Ecto neural progenitor cell (in vitro differentiated cells): ENCODE measurements at regions not wholly inside any gene's neighbourhood (a gene's known extent, or its start where the extent isn't known, plus 50 kb on each side); places are given as distances from the start of the nearest gene placed in this dataset.

Source experiments
- DNase-seq: peaks from one replicate; pipeline ENCODE4 v3.0.0-alpha.2; 2018; ENCODE audit warnings: low spot score

DNA sequence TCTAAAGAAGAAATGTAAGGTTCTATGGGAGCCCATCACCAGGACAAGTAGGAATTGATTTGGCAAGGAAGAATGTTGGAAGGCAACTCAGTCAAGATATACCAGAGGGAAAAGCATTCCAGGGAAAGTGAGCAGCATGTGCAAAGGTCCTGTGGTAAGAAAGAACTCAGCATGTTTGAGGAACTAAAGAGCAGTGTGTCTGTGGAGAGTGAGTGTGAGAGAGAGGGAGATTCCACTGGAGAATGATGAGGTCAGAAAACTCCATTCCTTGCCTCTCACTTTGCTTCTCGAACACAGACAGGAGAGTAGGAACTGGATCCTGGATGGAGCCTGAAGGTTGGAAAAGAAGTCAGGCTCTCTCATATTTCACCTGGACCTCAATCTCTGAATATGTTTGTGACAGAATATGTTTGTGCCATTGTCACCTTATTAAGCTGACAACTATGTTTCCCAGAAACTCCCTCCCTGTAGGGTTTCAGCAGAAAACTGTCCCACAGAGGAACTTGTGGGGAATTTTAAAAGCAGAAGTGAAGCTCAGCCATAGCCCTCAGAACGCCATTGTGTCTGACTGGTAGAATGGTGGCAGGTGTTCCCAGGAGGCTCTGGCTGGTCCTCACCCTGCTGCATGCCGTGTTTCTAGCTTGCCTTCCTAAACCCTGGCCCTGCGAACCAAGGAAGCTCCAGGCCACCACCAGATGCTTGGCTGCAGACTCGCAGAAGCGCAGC, 382.4 kb upstream of the XYLT1 start:
- no peak for DNase-seq

DNA sequence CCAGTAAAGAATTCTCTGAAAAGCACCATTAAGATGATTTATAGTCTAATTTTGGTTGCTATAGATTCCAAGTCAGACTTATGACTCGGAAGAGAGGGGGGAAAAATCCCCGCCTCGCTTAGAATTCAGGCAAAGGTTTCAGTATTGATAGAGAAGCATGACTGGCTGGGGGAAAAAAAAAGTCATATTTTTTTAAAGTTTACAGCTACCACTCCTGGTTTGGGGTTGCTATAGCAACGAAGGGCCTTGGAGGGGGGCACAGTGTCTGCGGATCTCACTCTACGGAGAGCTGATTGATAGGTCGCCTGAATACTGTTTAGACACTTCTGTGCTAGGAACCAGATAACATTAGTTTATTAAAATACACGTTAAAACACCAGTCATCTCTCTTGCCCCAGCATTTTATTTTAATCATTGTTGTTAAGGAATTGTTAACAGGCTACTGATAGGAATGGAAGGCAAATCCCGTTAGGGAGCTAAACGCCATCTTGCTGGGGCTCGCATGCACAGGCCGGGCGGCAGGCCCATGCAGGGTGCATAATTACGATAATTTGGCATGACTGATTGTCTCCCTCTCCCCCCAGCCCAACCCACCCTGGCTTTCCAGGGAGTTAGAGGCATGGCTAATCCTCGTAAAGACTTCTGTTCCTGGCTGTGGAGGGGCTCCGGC, 380.0 kb upstream of the XYLT1 start:
- peak; percentile 73 for DNase-seq

DNA sequence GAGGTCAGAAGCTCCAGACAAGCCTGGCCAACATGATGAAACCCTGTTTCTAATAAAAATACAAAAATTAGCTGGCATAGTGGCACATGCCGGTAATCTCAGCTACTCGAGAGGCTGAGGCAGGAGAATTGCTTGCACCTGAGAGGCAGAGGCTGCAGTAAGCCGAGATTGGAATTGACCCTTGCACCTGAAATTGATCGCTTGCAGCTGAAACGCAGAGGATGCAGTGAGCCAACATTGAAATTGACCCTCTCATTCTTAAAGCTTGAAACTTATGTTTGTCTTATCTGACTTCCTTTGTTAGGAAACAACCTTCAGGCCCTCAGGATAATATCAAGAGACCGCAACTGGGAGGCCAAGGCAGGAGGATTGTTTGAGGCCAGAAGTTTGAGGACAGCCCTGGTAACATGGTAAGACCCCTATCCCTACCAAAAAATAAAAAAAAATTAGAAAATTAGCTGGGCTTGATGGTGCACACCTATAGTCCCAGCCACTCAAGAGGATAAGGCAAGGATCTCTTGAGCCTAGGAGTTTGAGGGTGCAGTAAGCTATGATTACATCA, 376.6 kb upstream of the XYLT1 start:
- DNase-seq, result no peak

DNA sequence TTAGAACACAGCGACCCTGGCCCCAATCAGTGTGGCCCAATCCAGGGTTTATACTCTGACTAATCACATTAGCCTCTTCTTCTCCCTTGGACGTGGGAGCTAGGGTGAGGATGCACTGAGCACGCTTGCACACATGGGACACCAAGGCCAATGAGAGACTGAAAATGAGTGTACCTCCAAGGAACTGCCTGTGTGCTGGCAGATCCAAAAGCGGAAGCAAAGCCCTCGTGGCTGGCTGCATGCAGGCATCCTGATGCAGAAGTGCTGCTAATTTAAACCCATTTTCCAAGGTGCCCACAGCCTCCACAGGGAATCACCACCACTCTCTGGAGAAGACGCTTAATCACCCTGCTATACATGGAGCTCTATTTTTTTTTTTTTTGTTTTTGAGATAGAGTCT, 375.3 kb upstream of the XYLT1 start:
- DNase-seq, result no peak

DNA sequence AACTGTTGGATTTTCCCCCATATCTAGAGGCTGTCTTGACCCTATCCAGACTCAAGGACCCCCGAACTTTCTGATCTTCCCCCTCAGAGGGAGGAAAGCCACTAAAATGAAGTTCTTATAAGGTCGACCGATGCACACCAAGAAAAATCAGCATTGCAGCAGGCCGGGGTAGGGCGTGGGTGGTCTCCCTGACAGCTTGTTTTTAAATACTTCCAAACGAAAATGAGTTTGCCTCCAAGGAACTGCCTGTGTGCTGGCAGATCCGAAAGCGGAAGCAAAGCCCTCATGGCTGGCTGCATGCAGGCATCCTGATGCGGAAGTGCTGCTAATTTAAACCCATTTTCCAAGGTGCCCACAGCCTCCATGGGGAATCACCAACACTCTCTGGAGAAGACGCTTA, 374.3 kb upstream of the XYLT1 start:
- no peak for DNase-seq

DNA sequence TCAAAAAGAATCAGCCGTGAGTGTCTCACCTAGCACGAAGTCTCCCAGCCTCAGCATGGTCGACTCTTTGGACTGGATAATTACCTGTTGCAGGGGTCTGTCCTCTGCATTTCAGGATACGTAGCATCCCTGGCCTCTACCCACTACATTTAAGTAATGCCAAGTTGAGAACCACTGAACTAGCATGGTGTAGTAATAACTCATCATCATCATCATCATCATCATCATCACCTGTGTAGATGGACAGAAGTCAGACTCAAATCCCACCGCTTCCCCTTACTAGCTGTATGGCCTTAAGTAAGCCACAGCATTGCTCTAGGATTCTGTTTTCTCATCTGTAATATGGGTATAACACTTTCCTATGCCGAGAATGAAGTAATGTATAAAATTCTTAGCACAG, 373.1 kb upstream of the XYLT1 start:
- no peak for DNase-seq

DNA sequence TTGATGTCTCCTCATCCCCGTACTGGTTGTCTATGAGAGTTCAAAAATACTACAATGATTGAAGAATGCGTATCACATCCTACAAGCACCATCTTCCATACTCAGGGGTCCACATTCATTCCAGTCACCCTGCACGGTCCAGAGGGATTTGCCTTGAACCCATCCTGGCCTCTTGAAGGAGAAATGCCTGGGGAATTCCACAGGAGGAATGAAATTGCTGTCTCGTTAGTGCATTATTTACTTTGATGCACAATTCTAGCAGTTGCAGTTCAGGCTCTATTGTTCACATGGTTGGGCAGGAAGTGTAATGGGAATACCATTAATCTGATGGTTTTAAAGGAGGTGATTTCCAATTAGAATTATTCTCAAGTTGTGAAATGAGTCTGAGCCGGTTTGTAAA, 369.1 kb upstream of the XYLT1 start:
- DNase-seq, result no peak

DNA sequence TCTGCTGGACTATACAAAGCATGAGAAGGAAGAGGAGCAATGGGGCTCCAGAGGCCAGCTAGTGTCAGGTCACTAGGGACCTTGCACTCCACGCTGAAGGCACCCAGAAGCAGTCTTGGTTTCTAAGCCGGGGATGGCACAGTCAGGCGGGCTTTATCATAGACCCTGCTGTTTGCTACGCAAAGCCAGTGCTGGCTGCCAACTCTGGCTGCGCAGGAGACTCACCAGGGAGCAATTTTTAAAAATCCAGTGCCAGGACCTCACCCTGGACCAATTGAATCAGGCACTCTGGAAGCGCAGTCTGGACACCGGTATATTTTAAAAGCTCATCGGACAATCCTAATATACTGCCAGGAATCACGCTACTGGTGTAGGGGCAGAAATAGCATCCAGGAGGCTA, 368.5 kb upstream of the XYLT1 start:
- no peak for DNase-seq

DNA sequence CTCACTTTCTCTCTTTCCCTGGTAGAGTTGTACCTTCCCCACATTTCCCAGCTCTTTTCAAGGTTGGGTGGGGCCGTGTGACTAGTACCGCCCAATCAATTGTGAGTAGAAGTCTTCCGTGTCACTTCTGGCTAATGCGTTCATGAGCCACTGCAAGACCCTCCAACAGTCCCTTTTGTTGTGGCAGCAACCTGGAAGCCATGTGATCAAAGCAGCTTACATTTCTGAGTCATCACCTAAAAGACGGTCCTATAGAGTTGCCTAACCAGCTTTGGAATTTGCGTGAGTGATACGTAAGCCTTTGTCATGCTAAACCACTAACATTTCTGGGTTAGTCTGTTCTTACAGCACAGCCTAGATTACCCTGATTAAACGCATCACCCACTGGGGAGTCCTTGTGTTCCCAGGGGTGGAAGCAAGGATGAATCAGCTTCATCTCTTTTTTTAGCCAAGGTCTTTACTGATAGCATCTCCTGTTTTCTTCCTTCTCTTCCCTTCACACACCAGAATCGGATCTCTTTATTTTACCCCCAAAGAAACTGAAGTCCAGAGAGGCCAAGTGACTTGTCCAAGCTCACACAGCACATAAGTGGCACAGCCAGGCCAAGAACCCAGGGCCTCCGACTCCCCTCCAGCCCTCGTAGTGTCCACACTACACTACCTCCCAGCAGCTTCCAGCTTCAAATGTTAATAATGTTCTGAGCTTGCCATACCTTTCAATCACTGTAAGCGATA, 366.3 kb upstream of the XYLT1 start:
- DNase-seq, result peak; percentile 52

DNA sequence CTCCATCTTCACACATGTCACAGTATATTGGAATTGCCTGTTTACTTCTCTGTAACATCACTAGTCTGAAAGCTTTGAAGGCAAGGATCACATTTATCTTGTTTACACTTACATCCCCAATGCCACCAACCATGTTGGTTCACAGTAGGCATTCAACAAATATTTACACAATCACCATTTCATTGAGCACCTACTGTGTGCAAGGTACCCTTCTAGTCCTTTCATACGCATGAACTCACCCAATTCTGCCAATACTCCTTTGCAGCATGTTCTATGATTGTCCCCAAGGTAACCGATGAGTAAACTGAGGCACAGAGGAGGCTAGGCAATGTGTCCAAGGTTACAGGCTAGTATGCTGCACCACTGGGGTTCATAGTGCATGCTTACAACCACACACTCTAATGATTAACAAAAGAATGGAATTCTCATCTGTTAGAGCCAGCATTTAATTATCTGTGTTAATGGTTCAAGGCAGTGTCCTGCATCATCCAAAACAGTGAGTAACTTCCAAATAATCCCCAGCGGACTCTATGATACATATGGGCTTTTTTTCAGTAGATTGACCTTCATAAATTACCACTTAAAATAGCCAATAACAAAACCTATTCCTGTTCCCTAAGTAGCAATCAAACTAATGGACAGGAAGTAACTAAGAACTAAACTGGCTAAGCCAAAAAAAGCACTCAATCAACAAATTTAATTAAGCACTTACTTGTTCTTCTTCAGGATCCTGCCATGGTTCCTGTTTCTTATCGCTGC, 364.5 kb upstream of the XYLT1 start:
- DNase-seq, result no peak

DNA sequence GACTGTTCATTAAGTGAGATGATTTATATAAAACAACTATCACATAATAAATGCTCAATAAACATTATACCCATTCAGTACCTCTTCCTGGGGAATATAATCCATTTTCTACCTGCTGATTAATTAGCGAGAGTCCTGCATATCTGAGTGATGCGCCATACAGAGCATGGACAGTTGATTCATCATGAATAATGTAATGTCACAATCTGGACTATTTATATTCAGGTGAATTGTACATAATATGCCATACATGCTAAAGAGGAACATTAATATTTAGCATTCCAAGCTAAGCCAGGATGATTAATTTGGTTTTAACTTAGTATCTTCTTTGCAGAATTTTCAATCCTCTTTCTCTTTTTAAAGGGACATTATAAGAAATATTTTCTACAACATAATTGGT, 362.0 kb upstream of the XYLT1 start:
- no peak for DNase-seq

DNA sequence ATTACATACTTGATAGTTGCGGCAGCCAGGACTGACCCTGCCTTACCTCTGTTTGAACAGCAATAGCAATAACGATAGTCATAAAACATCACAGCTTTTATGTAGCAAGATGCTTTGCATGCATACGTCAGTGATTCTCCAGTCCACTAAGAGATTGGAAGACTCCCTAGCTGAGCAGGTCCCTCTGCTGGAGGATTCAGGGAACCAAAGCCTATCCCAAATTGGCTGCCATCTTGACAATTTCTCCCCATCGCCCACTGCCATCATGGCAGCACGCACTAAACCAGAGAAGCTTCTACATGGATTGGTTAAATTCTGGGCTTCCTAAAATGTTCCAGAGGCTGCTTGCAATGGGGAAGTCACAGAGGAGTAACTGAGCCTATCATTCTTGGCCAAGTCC, 360.6 kb upstream of the XYLT1 start:
- no peak for DNase-seq

DNA sequence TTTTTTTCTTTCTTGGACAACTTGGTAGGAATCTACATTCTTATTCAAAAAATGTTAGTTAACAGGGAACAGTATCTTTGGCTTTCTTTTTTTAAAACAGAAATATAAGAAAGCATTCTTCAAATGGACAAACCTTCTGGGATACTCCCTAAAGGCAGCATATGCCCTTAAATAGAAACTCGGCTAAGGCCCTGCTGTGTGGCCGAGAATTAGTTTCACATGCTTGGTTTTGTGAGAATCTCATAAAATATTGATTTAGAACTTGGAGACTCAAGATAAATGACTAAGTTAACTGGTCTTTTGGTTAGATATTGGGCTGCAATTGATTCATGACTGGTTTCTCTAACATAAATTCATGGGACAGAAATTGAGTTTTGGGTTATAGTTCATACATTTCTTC, 359.9 kb upstream of the XYLT1 start:
- no peak for DNase-seq

DNA sequence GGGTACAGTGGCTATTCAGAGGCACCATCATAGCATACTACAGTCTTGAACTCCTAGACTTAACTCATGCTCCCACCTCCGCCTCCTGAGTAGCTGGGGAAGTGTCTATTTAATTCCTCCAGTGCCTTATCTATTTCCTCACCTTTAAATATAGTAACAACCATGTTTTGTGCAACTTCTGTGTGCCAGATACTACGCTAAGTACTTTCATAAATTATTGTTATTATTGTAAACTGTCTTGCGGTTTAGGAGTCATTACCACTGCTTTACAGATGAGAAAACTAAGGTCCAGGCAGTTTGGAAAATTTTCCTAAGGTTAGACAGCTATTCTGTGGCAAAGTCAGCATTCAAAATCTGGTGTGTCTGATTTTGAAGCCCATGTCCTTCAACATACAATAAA, 359.1 kb upstream of the XYLT1 start:
- no peak for DNase-seq

DNA sequence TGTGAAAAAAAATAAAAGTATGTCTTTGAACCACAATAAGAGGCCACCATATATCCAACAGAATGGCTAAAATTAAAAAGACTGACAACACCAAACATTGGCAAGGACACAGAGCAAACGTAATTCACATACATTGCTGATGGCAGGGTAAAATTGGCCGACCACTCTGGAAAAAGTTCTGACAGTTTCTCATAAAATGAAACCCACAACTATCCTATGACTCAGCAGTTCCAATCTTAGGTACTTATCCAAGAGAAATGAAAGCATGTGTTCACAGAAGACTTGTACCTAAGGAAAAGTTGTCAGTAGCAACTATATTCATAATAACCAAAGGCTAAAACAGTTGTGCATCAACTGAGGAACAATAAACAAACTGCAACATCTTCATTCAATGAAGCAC, 357.3 kb upstream of the XYLT1 start:
- no peak for DNase-seq

DNA sequence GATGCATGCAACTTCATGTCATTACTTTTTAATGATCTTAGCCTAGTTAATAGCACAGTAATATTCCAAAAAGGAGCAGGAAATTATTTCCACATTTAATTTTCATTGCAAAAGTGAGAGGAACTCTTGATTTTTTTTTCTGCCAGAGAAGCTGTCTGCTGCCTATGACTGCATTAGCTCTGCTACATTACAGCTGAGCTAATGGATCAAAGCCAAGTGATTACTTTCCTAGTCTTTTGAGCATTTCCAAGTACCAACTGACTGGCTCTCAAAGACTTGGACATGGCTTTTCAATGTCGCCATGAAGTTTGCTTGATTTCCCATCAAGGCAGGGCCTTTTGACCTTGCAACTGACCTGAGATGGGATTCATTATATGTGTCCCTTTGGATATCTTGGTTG, 356.6 kb upstream of the XYLT1 start:
- DNase-seq, result no peak

DNA sequence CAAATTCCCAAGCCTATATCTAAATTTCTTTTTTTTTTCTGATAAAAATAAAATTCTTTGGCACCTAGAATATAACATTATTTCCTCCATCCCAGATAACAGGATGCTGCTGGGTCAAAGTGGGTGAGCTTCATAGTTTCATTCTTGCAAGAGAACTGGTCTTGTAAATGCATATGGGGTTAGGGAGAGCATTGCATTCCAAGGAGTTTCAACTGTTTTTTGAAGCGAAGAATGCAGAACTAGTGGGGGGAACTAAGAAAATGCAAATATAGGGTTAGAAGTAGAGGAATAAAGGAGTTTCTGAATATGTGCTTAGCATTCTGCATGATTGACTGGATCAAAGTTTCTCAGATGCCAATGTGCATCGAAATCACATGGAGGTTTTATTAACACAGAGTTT, 347.2 kb upstream of the XYLT1 start:
- DNase-seq, result no peak

DNA sequence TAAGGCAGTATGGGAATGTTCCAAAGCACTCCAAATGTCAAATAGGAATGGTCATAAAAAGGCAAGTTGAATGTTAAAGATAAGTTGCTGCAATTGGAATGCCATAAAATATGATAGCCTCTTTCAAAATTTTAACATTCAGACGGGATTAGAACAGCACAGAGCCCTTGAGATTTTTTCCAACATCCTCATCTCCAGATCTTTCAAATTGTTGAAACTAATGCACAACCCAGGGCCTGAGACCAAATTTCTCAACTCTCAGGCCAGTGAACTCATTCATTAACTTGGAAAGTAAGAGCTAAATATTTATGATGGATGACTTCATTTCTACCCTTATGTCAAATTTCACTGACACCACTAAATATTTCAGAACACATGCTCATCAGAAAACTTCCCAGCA, 346.5 kb upstream of the XYLT1 start:
- DNase-seq, result no peak

DNA sequence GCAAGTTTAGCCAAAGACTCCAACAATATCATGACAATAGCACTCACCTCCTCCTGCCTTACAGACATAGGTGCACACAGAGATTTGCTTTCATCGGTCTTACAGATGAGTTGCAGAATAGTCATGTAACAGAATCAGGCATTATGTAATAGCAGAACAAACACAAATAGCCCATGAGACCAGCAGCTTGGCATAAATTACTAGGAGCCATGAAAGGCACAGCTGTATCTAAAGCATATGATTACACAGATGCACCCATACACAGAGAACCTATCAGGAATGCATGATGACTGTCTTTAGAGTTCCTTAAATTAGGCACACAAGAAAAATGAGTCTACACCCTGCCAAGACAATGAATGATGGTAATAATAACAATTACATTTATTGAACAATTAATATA, 342.0 kb upstream of the XYLT1 start:
- DNase-seq, result no peak

DNA sequence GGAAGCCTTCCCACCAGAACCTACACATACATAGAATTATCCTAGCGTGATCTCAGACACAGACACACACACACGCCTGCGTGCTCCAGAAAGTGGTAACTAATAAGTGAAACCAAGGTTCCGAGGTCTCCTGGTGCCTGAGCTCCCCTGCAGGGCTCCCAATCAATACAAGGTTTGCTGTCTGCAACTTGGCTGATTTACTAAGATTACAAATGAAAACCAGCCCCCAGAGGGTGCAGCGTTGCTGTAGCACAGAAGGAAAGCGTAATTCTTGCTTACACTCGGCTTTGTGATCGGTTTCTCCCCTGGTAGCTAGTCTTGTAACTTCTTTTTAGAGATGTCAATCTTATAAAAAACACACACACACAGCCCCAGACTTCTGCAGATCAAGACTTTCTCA, 334.1 kb upstream of the XYLT1 start:
- DNase-seq, result no peak

DNA sequence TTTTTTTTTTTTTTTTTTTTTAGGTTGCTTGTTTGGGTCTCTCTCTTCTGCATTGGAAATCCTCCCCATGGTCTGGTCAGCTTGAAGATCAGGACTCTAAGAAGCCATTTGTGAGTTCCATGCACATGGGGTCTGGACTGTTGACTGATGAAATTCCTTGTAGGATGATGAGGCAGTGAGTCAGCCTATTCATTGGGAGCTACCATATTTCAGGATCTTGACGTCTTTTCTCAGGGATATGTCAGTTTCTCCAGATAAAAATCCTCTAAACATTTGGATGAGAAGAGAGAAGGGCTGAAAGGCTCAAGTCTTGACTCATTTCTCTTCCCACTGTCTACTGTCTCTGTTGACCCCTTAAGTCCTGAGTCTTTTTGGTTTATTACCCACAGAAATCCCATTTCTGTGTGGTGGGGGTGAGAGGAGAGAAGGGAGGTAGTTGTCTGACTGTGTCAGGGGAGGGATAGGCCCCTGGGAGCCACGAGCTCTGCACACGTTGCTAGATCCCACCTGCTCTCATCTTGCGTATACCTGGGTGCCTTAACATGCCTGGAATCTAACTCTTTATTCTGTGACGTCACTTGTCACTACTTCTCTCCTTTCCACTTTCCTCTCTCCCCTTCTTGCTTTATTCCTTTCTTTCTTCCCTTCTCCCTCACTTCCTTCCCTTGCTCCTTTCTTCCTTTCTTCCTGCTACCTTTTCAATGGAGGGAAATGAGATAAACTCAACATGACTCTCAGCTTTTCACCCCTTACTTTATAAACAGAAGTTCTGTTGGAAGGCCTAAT, 333.1 kb upstream of the XYLT1 start:
- no peak for DNase-seq

DNA sequence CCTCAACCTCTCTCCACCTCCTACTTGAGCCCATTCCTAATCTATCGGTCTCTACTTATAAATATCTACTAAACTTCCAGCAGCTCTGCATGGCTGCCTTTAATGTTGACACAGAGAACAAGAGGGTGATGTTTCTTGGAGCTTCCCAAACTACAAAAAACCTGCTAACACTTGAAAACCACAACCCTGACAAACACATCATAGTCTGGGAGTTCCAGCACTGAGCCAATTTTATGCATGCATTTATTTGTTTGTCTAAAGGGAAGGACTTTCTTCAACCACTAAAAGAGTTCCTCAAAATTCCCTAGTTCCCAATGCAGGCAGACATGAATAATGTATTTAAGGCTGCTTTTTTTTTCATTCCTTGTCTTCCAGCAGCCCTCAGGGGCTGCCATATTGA, 331.8 kb upstream of the XYLT1 start:
- no peak for DNase-seq
